GM23338 (cell line): ENCODE measurements at regions not wholly inside any gene's neighbourhood (a gene's known extent, or its start where the extent isn't known, plus 50 kb on each side); places are given as distances from the start of the nearest gene placed in this dataset.

Experiments
- CREB1 ChIP-seq: fragments of 250-450 bp; sonication (Bioruptor Pico); IDR thresholded peaks from 2 replicates; pipeline ENCODE4 v1.5.0; 2020; ENCODE audit warnings: low read depth, mild to moderate bottlenecking, moderate library complexity
- EZH2phosphoT487 ChIP-seq: fragments of 200-600 bp; sonication (generic); IDR thresholded peaks from one replicate; pipeline ENCODE4 v1.8.1; 2018; ENCODE audit warnings: antibody characterized with exemption; ENCODE audit not compliant: unreplicated experiment
- POLR2AphosphoS5 ChIP-seq: IDR thresholded peaks from 2 replicates; pipeline ENCODE4 v1.6.1; 2016; ENCODE audit warnings: antibody characterized with exemption, low read depth
- STAT1 ChIP-seq: IDR thresholded peaks from one replicate; pipeline ENCODE4 v1.6.1; 2016; ENCODE audit warnings: antibody characterized with exemption; ENCODE audit not compliant: unreplicated experiment
- ZNF462 ChIP-seq: fragments of 250-450 bp; sonication (Bioruptor Pico); IDR thresholded peaks from 2 replicates; pipeline ENCODE4 v1.5.0; 2020; ENCODE audit warnings: mild to moderate bottlenecking, moderate library complexity
- TF ChIP-seq, protein P1 (sequence below), 2 experiments: fragments of 200-600 bp in 1 of 2; sonication (generic) in 1 of 2; conservative IDR thresholded peaks; 2 replicates each; pipeline versions ENCODE4 v1.5.1 to v1.6.1; 2016 to 2017; ENCODE audit warnings: antibody characterized with exemption in 2 of 2, low read depth in 2 of 2, mild to moderate bottlenecking in 2 of 2, moderate library complexity in 1 of 2

DNA sequence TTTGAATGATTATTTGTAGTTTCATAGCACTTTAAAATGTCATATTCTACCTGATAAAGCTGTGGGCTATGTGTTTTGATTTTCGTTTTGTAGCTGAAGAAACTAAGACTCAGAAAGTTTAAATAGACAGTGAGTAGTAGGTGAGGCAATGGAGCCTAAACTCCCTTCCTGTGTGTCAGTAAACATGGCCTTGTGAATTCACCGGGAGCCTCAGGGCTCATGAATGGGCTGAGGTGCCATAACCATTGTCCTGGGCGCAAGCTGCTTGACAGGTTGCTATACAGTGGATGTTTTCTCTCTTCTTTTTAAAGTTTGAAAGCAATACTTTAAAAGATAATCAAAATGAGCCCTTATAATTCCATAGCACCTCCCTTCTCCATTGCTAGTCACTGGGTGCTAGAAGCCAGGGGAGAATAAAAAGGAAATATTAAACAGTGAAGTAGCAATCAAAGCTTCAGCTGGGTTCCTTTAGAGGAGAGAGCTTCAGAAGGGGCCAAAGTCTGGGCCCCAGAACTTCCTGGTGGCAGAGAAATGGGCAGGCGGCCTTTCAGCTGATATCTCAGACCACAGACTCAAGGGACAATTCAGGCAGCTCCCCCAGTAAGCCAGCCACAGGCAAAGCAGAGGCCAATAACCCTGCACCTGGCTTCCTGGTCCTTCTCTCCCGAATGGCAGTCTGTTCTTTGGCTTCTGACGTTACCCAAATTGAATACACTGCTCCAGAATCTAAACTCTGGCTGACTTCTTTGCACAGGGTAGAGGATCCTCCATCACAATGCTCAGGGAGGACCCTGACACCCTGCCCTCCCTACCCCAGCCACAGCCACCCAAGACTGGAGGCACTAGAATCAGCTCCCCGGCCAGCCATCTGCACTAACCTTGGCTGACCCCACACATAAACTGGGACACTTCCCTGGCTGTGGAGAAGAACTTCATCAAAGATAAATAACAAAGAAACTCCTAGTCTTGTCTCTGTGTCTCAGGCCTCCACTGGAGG is 51.8 kb upstream of the NPAS2 start (continued):
- TF ChIP-seq ZNF462 (CRISPR knock-in tag) (no peak), STAT1 (no peak), EZH2phosphoT487 (no peak), CREB1 (CRISPR knock-in tag) (no peak), POLR2AphosphoS5 (no peak)
- TF ChIP-seq, protein P1, sequence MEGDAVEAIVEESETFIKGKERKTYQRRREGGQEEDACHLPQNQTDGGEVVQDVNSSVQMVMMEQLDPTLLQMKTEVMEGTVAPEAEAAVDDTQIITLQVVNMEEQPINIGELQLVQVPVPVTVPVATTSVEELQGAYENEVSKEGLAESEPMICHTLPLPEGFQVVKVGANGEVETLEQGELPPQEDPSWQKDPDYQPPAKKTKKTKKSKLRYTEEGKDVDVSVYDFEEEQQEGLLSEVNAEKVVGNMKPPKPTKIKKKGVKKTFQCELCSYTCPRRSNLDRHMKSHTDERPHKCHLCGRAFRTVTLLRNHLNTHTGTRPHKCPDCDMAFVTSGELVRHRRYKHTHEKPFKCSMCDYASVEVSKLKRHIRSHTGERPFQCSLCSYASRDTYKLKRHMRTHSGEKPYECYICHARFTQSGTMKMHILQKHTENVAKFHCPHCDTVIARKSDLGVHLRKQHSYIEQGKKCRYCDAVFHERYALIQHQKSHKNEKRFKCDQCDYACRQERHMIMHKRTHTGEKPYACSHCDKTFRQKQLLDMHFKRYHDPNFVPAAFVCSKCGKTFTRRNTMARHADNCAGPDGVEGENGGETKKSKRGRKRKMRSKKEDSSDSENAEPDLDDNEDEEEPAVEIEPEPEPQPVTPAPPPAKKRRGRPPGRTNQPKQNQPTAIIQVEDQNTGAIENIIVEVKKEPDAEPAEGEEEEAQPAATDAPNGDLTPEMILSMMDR (conservative IDR thresholded peaks at IDR 0.05; ENCODE audit: low read depth in 2 of 2), result no peak
